Left hindlimb (tissue), 1 donor: ENCODE measurements at regions not wholly inside any gene's neighbourhood (a gene's known extent, or its start where the extent isn't known, plus 50 kb on each side); places are given as distances from the start of the nearest gene placed in this dataset.
"Not testable (repeated sequence)": the region's sequence is repeated elsewhere in the genome, so short reads cannot be mapped to it uniquely, and the experiment has no call there.

ENCODE experiments used
- DNase-seq: peaks from one replicate; pipeline ENCODE4 v3.0.0-alpha.2; 2018

- DNase-seq = not testable (repeated sequence)
Measured at GRCh38 chr1:273772-274171, 177.7 kb downstream of the OR4F29 start.

DNA sequence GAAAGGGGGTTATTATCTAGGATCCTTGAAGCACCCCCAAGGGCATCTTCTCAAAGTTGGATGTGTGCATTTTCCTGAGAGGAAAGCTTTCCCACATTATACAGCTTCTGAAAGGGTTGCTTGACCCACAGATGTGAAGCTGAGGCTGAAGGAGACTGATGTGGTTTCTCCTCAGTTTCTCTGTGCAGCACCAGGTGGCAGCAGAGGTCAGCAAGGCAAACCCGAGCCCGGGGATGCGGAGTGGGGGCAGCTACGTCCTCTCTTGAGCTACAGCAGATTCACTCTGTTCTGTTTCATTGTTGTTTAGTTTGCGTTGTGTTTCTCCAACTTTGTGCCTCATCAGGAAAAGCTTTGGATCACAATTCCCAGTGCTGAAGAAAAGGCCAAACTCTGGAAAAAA is 183.7 kb downstream of the OR4F29 start:
- peak; percentile 41 for DNase-seq
